GM23248 (cell line): ENCODE measurements at regions not wholly inside any gene's neighbourhood (a gene's known extent, or its start where the extent isn't known, plus 50 kb on each side); places are given as distances from the start of the nearest gene placed in this dataset.

ENCODE experiments used
- DNase-seq: peaks from one replicate; pipeline ENCODE4 v3.0.0-alpha.2; 2015
- H2AFZ ChIP-seq: fragments of 200-600 bp; sonication (generic); 2 replicates; pipeline ENCODE4 v1.6.1; 2016; ENCODE audit warnings: antibody characterized with exemption
- H3F3A ChIP-seq: fragments of 200-600 bp; sonication (generic); 2 replicates; pipeline ENCODE4 v1.6.1; 2016; ENCODE audit warnings: mild to moderate bottlenecking, antibody characterized with exemption, mixed run types; ENCODE audit not compliant: insufficient read depth
- H3K27ac ChIP-seq: fragments of 200-600 bp; sonication (generic); 2 replicates; pipeline ENCODE4 v1.5.1; 2016; ENCODE audit warnings: mild to moderate bottlenecking
- H3K27me3 ChIP-seq: fragments of 200-600 bp; sonication (generic); replicated peaks from 2 replicates; pipeline ENCODE4 v1.6.1; 2016; ENCODE audit warnings: mild to moderate bottlenecking; ENCODE audit not compliant: insufficient read depth
- H3K36me3 ChIP-seq: fragments of 200-600 bp; sonication (generic); 2 replicates; pipeline ENCODE4 v1.6.1; 2016; ENCODE audit warnings: low read depth, mild to moderate bottlenecking
- H3K4me1 ChIP-seq: fragments of 200-600 bp; sonication (generic); 2 replicates; pipeline ENCODE4 v1.6.1; 2016; ENCODE audit warnings: mild to moderate bottlenecking; ENCODE audit not compliant: insufficient read depth
- H3K4me2 ChIP-seq: fragments of 200-600 bp; sonication (generic); one replicate; pipeline ENCODE4 v1.6.1; 2016; ENCODE audit warnings: mild to moderate bottlenecking; ENCODE audit not compliant: unreplicated experiment
- H3K4me3 ChIP-seq: fragments of 200-600 bp; sonication (generic); 2 replicates; pipeline ENCODE4 v1.5.1; 2016; ENCODE audit warnings: mild to moderate bottlenecking
- H3K79me2 ChIP-seq: fragments of 200-600 bp; sonication (generic); 2 replicates; pipeline ENCODE4 v1.6.1; 2016; ENCODE audit warnings: mild to moderate bottlenecking; ENCODE audit not compliant: insufficient read depth
- H3K9ac ChIP-seq: fragments of 200-600 bp; sonication (generic); 2 replicates; pipeline ENCODE4 v1.6.1; 2016; ENCODE audit warnings: mild to moderate bottlenecking
- H3K9me2 ChIP-seq: fragments of 200-600 bp; sonication (generic); 2 replicates; pipeline ENCODE4 v1.6.1; 2016; ENCODE audit warnings: mixed run types, mild to moderate bottlenecking, moderate library complexity; ENCODE audit not compliant: insufficient read depth
- H3K9me3 ChIP-seq: fragments of 200-600 bp; sonication (generic); one replicate; pipeline ENCODE4 v1.6.1; 2017; ENCODE audit warnings: low read depth
- H4K20me1 ChIP-seq: fragments of 200-600 bp; sonication (generic); 2 replicates; pipeline ENCODE4 v1.6.0; 2016; ENCODE audit not compliant: insufficient read depth
- EZH2 ChIP-seq: fragments of 200-600 bp; sonication (generic); IDR thresholded peaks from 2 replicates; pipeline ENCODE4 v1.6.1; 2018; ENCODE audit warnings: antibody characterized with exemption, mild to moderate bottlenecking; ENCODE audit not compliant: insufficient read depth, poor library complexity, severe bottlenecking
- EZH2phosphoT487 ChIP-seq: fragments of 200-600 bp; sonication (generic); IDR thresholded peaks from 2 replicates; pipeline ENCODE4 v1.6.1; 2018; ENCODE audit warnings: antibody characterized with exemption, moderate library complexity, mild to moderate bottlenecking, low read depth; ENCODE audit not compliant: insufficient read depth
- WGBS, 2 experiments: methylation state at CpG; one replicate each; pipeline ENCODE4 v1.1.6; 2015 to 2017; ENCODE audit warnings: low lambda C conversion rate in 2 of 2, low coverage in 1 of 2; ENCODE audit errors: missing lambda C conversion rate in 2 of 2; 5-methylcytosine and 5-hydroxymethylcytosine counted together
- in situ Hi-C: fragments of 300-500 bp; cut with MboI; formaldehyde crosslinking; loops from 2 replicates; pipeline ENCODE4 v1.15.0; 2020

- H3K9me3 ChIP-seq, result no peaks in the 10 kb centered on the region
- in situ Hi-C loops, result no loop called here
- no peak overlapping the region for H3K27ac ChIP-seq
- H3K4me3 ChIP-seq, result no peak overlapping the region
- H3K4me1 ChIP-seq, result no peaks in the 10 kb centered on the region
- no peak overlapping the region for H3K9ac ChIP-seq
- no peak for DNase-seq
- no peaks in the 10 kb centered on the region for H3F3A ChIP-seq
- no peaks in the 10 kb centered on the region for H3K36me3 ChIP-seq
- TF ChIP-seq EZH2phosphoT487 (no peak), EZH2 (no peak)
- no peaks in the 10 kb centered on the region for H3K79me2 ChIP-seq
- H3K27me3 ChIP-seq, result no peaks in the 10 kb centered on the region
- H3K4me2 ChIP-seq, result no peak overlapping the region
- no peaks in the 10 kb centered on the region for H3K9me2 ChIP-seq
- H2AFZ ChIP-seq, result no peak overlapping the region
- WGBS, 2 experiments, result 84 to 87% methylated on average over 1 of the region's 1 CpG
- no peaks in the 10 kb centered on the region for H4K20me1 ChIP-seq
These were observed 389.3 kb downstream of the HDGFL1 start for GRCh38 chr6:22958677-22959076.

- 39 to 52% methylated on average over 2 of the region's 2 CpGs for WGBS, 2 experiments
- no peak for DNase-seq
These were observed 390.2 kb downstream of the HDGFL1 start for GRCh38 chr6:22959571-22959970.

GRCh38 chr6:22964334-22964733 is 395.0 kb downstream of the HDGFL1 start:
- H3K79me2 ChIP-seq, result no peaks in the 10 kb centered on the region
- no peaks in the 10 kb centered on the region for H3K36me3 ChIP-seq
- no peaks in the 10 kb centered on the region for H3K27me3 ChIP-seq
- H3K4me3 ChIP-seq, result no peak overlapping the region
- no peak overlapping the region for H3K4me2 ChIP-seq
- H3K4me1 ChIP-seq, result no peaks in the 10 kb centered on the region
- no peaks in the 10 kb centered on the region for H4K20me1 ChIP-seq
- H3K9me2 ChIP-seq, result no peaks in the 10 kb centered on the region
- TF ChIP-seq EZH2 (no peak), EZH2phosphoT487 (no peak)
- no peak for DNase-seq
- H3K27ac ChIP-seq, result no peak overlapping the region
- no peak overlapping the region for H2AFZ ChIP-seq
- H3F3A ChIP-seq, result no peaks in the 10 kb centered on the region
- 46 to 53% methylated on average over 2 of the region's 2 CpGs for WGBS, 2 experiments
- H3K9me3 ChIP-seq, result no peaks in the 10 kb centered on the region
- H3K9ac ChIP-seq, result no peak overlapping the region
- in situ Hi-C loops, result no loop called here

More at GRCh38 chr6:22959571-22959970, 390.2 kb downstream of the HDGFL1 start:
- H3K9ac ChIP-seq, result no peak overlapping the region
- no peak for TF ChIP-seq EZH2phosphoT487
- no peak for TF ChIP-seq EZH2
- no peaks in the 10 kb centered on the region for H3K79me2 ChIP-seq
- no peaks in the 10 kb centered on the region for H3K4me1 ChIP-seq
- H3K9me2 ChIP-seq, result no peaks in the 10 kb centered on the region
- in situ Hi-C loops, result no loop called here
- H3K4me2 ChIP-seq, result no peak overlapping the region
- no peak overlapping the region for H3K4me3 ChIP-seq
- no peaks in the 10 kb centered on the region for H3F3A ChIP-seq
- H2AFZ ChIP-seq, result no peak overlapping the region
- no peaks in the 10 kb centered on the region for H4K20me1 ChIP-seq
- no peaks in the 10 kb centered on the region for H3K9me3 ChIP-seq
- H3K27ac ChIP-seq, result no peak overlapping the region
- H3K36me3 ChIP-seq, result no peaks in the 10 kb centered on the region
- H3K27me3 ChIP-seq, result no peaks in the 10 kb centered on the region

GRCh38 chr6:22965889-22966288 is 396.5 kb downstream of the HDGFL1 start:
- Histone ChIP-seq H3K27ac (no peak overlapping the region), H3K9ac (no peak overlapping the region), H3K79me2 (no peaks in the 10 kb centered on the region), H3K27me3 (no peaks in the 10 kb centered on the region), H3K4me3 (no peak overlapping the region), H3F3A (no peaks in the 10 kb centered on the region), H2AFZ (no peak overlapping the region), H3K9me2 (no peaks in the 10 kb centered on the region), H3K4me2 (no peak overlapping the region), H3K4me1 (no peaks in the 10 kb centered on the region), H4K20me1 (no peaks in the 10 kb centered on the region), H3K36me3 (no peaks in the 10 kb centered on the region), H3K9me3 (no peaks in the 10 kb centered on the region)
- WGBS, 2 experiments, result 60 to 62% methylated on average over 5 of the region's 5 CpGs
- in situ Hi-C loops, result no loop called here
- TF ChIP-seq EZH2phosphoT487 (no peak), EZH2 (no peak)
- DNase-seq, result no peak
